ENCODE measurements at regions not wholly inside any gene's neighbourhood (a gene's known extent, or its start where the extent isn't known, plus 50 kb on each side); places are given as distances from the start of the nearest gene placed in this dataset.

GRCh38 chr3:159872374-159873109 is 116.1 kb upstream of the IL12A start:
- TF ChIP-seq CTCF (optimal IDR thresholded peaks at IDR 0.05 in 1 of 3, IDR thresholded peaks at IDR 0.05 in 1 of 3, conservative IDR thresholded peaks at IDR 0.05 in 1 of 3; ENCODE audit: extremely low read depth in 1 of 3, insufficient read depth in 2 of 3, low read length in 3 of 3) (peak; percentile 10 to 38 (median 24)), EZH2 (IDR thresholded peaks at IDR 0.05; ENCODE audit: low read length) (no peak)
